ENCODE measurements at regions not wholly inside any gene's neighbourhood (a gene's known extent, or its start where the extent isn't known, plus 50 kb on each side); places are given as distances from the start of the nearest gene placed in this dataset.

DNA sequence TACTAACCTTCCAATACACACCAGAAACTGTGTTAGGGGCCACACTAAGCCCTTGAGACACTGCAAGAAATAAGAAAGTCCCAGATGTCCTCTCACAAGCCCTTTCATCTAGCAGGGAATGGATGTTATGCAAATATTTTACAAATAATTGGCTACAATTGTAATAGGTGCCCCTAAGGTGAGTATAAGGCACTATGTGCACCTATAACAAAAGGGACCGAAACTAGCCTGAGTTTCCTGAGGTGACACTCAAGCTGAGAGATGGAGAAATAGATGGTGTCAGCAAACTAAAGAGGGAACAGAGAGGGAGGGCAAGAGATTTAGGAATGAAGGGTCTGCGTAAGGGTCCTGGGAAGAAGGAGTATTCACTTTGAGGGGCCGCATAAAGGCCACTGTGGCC, 212.6 kb downstream of the TTC8 start:
- Mint-ChIP-seq H3K27ac (no peak overlapping the region), H3K4me1 (peaks cover 16% of the 10 kb centered on the region), H3K4me3 (no peak overlapping the region), H3K27me3 (ENCODE audit: low read depth in 3 of 3) (peaks cover 14 to 18% (median 16%) of the 10 kb centered on the region in 3 donors), H3K9me3 (peaks cover 0 to 6% (median 2%) of the 10 kb centered on the region in 7 donors), H3K36me3 (no peaks in the 10 kb centered on the region)
- Histone ChIP-seq H3K27ac (ENCODE audit: low read depth in 1 of 2, low read length in 2 of 2) (no peak overlapping the region), H3K4me2 (replicated peaks; ENCODE audit: extremely low read depth, low read length, poor library complexity, severe bottlenecking) (no peak overlapping the region), H3K9me3 (replicated peaks in 1 of 2; ENCODE audit: control insufficient read depth in 1 of 2, insufficient read depth in 1 of 2, low read length in 2 of 2) (peaks cover 0 to 1% of the 10 kb centered on the region in 2 donors), H4K20me1 (ENCODE audit: insufficient read depth, low read length) (no peaks in the 10 kb centered on the region), H3K27me3 (ENCODE audit: control insufficient read depth in 2 of 2, insufficient read depth in 2 of 2, low read length in 2 of 2) (peaks cover 0 to 3% of the 10 kb centered on the region in 2 donors), H3K4me3 (replicated peaks in 1 of 3; ENCODE audit: low read depth in 2 of 3, low read length in 3 of 3) (no peak overlapping the region), H3K9ac (ENCODE audit: insufficient read depth, low read length, poor library complexity, severe bottlenecking) (no peak overlapping the region), H3K36me3 (replicated peaks in 1 of 2; ENCODE audit: control insufficient read depth in 1 of 2, insufficient read depth in 2 of 2, low read length in 2 of 2) (no peaks in the 10 kb centered on the region), H3K79me2 (ENCODE audit: insufficient read depth, low read length) (no peaks in the 10 kb centered on the region), H3K4me1 (ENCODE audit: control insufficient read depth in 1 of 2, insufficient read depth in 2 of 2, low read length in 2 of 2) (peaks cover 15 to 17% of the 10 kb centered on the region in 2 donors), H2AFZ (ENCODE audit: insufficient read depth, low read depth, low read length, poor library complexity, severe bottlenecking) (no peak overlapping the region)
- intact Hi-C loops (cut with micrococcal nuclease) = no loop called here
- TF ChIP-seq, protein P1, sequence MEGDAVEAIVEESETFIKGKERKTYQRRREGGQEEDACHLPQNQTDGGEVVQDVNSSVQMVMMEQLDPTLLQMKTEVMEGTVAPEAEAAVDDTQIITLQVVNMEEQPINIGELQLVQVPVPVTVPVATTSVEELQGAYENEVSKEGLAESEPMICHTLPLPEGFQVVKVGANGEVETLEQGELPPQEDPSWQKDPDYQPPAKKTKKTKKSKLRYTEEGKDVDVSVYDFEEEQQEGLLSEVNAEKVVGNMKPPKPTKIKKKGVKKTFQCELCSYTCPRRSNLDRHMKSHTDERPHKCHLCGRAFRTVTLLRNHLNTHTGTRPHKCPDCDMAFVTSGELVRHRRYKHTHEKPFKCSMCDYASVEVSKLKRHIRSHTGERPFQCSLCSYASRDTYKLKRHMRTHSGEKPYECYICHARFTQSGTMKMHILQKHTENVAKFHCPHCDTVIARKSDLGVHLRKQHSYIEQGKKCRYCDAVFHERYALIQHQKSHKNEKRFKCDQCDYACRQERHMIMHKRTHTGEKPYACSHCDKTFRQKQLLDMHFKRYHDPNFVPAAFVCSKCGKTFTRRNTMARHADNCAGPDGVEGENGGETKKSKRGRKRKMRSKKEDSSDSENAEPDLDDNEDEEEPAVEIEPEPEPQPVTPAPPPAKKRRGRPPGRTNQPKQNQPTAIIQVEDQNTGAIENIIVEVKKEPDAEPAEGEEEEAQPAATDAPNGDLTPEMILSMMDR (IDR thresholded peaks at IDR 0.05) = no peak
- DNase-seq = no peak
- 96% methylated on average over 3 of the region's 3 CpGs for WGBS (ENCODE audit: insufficient coverage)

DNA sequence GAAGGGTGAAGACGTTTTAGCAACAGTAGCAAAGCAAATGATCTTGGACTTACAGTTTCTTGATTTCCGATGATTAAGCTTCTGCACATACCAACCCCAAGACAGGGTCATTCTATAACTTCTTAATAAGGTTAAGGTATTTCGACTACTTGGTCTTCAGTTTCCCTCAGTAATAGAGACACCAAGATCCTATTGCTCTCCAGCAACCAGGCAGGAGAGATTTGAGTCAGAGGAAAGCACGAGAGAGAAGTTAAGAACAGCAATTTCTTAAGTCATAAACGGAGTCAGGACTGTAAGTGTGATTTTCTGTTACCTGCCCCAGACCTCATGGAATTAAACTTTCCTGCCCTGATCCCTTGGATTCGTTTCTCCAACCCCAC, 215.6 kb downstream of the TTC8 start:
- H3K36me3 ChIP-seq (replicated peaks in 1 of 2; ENCODE audit: control insufficient read depth in 1 of 2, insufficient read depth in 2 of 2, low read length in 2 of 2) = no peaks in the 10 kb centered on the region
- peak overlapping the region; percentile 5 for H3K9ac ChIP-seq (ENCODE audit: insufficient read depth, low read length, poor library complexity, severe bottlenecking)
- H3K36me3 Mint-ChIP-seq = no peaks in the 10 kb centered on the region
- peaks cover 0 to 9% (median 7%) of the 10 kb centered on the region in 7 donors for H3K9me3 Mint-ChIP-seq
- H3K9me3 ChIP-seq (replicated peaks in 1 of 2; ENCODE audit: control insufficient read depth in 1 of 2, insufficient read depth in 1 of 2, low read length in 2 of 2) = no peaks in the 10 kb centered on the region
- no peak for DNase-seq
- peak overlapping the region in 1 of 3 experiments; percentile 70 for H3K4me3 ChIP-seq (replicated peaks in 1 of 3; ENCODE audit: low read depth in 2 of 3, low read length in 3 of 3)
- WGBS (ENCODE audit: insufficient coverage) = no CpG with 5 or more reads among the region's 6 CpGs
- no peaks in the 10 kb centered on the region for H3K79me2 ChIP-seq (ENCODE audit: insufficient read depth, low read length)
- H3K4me1 ChIP-seq (ENCODE audit: control insufficient read depth in 1 of 2, insufficient read depth in 2 of 2, low read length in 2 of 2) = peaks cover 15 to 17% of the 10 kb centered on the region in 2 donors
- peaks cover 0 to 3% of the 10 kb centered on the region in 2 donors for H3K27me3 ChIP-seq (ENCODE audit: control insufficient read depth in 2 of 2, insufficient read depth in 2 of 2, low read length in 2 of 2)
- H3K4me3 Mint-ChIP-seq = peak overlapping the region; percentile 77 to 92
- peak overlapping the region; percentile 64 for H2AFZ ChIP-seq (ENCODE audit: insufficient read depth, low read depth, low read length, poor library complexity, severe bottlenecking)
- peaks cover 16% of the 10 kb centered on the region for H3K4me1 Mint-ChIP-seq
- peaks cover 14 to 18% (median 16%) of the 10 kb centered on the region in 3 donors for H3K27me3 Mint-ChIP-seq (ENCODE audit: low read depth in 3 of 3)
- intact Hi-C loops (cut with micrococcal nuclease) = no loop called here
- peak overlapping the region in 2 of 7 donors; percentile 54 to 60 for H3K27ac Mint-ChIP-seq
- TF ChIP-seq, protein P1 (IDR thresholded peaks at IDR 0.05) = no peak
- no peak overlapping the region for H3K27ac ChIP-seq (ENCODE audit: low read depth in 1 of 2, low read length in 2 of 2)
- H4K20me1 ChIP-seq (ENCODE audit: insufficient read depth, low read length) = no peaks in the 10 kb centered on the region
- peak overlapping the region; percentile 75 for H3K4me2 ChIP-seq (replicated peaks; ENCODE audit: extremely low read depth, low read length, poor library complexity, severe bottlenecking)
